HL-60 (cell line): ENCODE measurements at regions not wholly inside any gene's neighbourhood (a gene's known extent, or its start where the extent isn't known, plus 50 kb on each side); places are given as distances from the start of the nearest gene placed in this dataset.

ENCODE experiments used
- POLR2AphosphoS5 ChIP-seq: IDR thresholded peaks from 2 replicates; pipeline ENCODE4 v1.6.1; 2012; ENCODE audit warnings: low read depth
- TF ChIP-seq, protein P1 (sequence below): IDR thresholded peaks from one replicate; pipeline ENCODE4 v1.5.1; 2011; ENCODE audit warnings: low read length, control low read depth, inconsistent platforms; ENCODE audit not compliant: insufficient read depth

DNA sequence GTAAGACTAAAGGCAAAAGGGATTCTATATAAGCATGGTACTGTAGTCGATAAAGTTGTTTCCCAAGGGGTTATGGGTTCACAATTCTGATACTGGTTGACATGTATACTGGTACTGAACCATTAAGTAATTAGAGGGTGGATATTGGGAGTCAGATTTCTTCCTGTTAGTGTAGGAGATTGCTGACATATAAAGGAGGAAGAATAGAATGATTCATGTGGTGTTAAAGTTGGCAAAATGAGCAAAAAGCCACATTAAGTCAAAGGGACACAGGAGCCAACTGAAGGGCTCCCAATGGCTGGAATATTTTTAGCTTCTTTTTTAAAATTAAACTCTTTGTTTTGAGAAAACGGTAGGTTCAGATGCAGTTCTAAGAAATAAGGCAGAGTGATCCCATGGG is 126.3 kb upstream of the PRNP start:
- TF ChIP-seq, protein P1, sequence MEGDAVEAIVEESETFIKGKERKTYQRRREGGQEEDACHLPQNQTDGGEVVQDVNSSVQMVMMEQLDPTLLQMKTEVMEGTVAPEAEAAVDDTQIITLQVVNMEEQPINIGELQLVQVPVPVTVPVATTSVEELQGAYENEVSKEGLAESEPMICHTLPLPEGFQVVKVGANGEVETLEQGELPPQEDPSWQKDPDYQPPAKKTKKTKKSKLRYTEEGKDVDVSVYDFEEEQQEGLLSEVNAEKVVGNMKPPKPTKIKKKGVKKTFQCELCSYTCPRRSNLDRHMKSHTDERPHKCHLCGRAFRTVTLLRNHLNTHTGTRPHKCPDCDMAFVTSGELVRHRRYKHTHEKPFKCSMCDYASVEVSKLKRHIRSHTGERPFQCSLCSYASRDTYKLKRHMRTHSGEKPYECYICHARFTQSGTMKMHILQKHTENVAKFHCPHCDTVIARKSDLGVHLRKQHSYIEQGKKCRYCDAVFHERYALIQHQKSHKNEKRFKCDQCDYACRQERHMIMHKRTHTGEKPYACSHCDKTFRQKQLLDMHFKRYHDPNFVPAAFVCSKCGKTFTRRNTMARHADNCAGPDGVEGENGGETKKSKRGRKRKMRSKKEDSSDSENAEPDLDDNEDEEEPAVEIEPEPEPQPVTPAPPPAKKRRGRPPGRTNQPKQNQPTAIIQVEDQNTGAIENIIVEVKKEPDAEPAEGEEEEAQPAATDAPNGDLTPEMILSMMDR, result no peak
- TF ChIP-seq POLR2AphosphoS5, result no peak
